ENCODE measurements at regions not wholly inside any gene's neighbourhood (a gene's known extent, or its start where the extent isn't known, plus 50 kb on each side); places are given as distances from the start of the nearest gene placed in this dataset.

DNA sequence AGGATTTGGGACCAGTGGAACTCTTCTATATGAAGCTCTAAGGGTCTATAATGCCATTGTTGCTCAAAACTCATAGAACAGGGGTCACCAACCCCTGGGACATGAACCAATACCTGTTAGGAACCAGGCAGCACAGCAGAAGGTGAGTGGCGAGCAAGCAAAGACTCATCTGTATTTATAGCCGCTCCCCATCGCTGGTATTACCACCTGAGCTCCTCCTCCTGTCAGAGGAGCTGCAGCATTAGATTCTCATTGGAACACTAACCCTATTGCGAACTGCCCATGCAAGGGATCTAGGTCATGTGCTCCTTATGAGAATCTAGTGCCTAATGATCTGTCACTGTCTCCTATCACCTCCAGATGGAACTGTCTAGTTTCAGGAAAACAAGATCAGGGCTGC lies 237.5 kb downstream of the C6orf118 start:
- TF ChIP-seq EP300 (IDR thresholded peaks at IDR 0.05) (no peak), POLR2A (IDR thresholded peaks at IDR 0.05; ENCODE audit: low read depth) (no peak), POLR2AphosphoS5 (IDR thresholded peaks at IDR 0.05) (no peak)
- TF ChIP-seq, protein P1, sequence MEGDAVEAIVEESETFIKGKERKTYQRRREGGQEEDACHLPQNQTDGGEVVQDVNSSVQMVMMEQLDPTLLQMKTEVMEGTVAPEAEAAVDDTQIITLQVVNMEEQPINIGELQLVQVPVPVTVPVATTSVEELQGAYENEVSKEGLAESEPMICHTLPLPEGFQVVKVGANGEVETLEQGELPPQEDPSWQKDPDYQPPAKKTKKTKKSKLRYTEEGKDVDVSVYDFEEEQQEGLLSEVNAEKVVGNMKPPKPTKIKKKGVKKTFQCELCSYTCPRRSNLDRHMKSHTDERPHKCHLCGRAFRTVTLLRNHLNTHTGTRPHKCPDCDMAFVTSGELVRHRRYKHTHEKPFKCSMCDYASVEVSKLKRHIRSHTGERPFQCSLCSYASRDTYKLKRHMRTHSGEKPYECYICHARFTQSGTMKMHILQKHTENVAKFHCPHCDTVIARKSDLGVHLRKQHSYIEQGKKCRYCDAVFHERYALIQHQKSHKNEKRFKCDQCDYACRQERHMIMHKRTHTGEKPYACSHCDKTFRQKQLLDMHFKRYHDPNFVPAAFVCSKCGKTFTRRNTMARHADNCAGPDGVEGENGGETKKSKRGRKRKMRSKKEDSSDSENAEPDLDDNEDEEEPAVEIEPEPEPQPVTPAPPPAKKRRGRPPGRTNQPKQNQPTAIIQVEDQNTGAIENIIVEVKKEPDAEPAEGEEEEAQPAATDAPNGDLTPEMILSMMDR (IDR thresholded peaks at IDR 0.05) = no peak
- H3K36me3 ChIP-seq = no peaks in the 10 kb centered on the region
- intact Hi-C loops (cut with DNase I) = no loop called here
- H3K9me3 ChIP-seq = no peaks in the 10 kb centered on the region
- no peak for DNase-seq (ENCODE audit: extremely low spot score)
- 100% methylated on average over 4 of the region's 4 CpGs for WGBS
- no peak overlapping the region for H3K27ac ChIP-seq (replicated peaks in 1 of 4)
- H3K4me1 ChIP-seq = no peaks in the 10 kb centered on the region
- no peak overlapping the region for H3K4me3 ChIP-seq
- no peaks in the 10 kb centered on the region for H3K27me3 ChIP-seq

DNA sequence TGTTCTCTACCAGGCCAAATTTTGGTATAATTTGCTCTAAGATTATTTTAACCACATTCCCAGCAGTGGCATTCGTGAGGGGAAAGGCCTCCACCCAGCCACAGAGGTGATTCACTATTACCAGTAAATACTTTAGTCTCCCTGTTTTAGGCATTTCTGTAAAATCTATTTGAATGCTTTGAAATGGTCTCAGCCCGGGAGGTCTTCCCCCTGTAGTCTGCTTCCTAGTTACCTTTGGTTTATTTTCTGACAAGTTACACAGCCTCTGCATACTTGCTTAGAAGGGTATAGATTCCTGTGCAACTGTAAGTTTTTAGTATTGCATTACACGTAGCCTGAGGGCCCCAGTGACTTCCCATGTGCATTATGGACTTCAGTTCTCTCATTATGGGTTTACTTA lies 248.7 kb downstream of the C6orf118 start:
- intact Hi-C loops (cut with DNase I) = no loop called here
- Histone ChIP-seq H3K27me3 (no peaks in the 10 kb centered on the region), H3K4me3 (no peak overlapping the region), H3K36me3 (no peaks in the 10 kb centered on the region), H3K4me1 (no peaks in the 10 kb centered on the region), H3K27ac (replicated peaks in 1 of 4) (no peak overlapping the region), H3K9me3 (no peaks in the 10 kb centered on the region)
- DNase-seq (ENCODE audit: extremely low spot score) = no peak
- 75% methylated on average over 3 of the region's 3 CpGs for WGBS
- no peak for TF ChIP-seq POLR2A (IDR thresholded peaks at IDR 0.05; ENCODE audit: low read depth)
- TF ChIP-seq, protein P1 (IDR thresholded peaks at IDR 0.05) = no peak
- no peak for TF ChIP-seq EP300 (IDR thresholded peaks at IDR 0.05)
- TF ChIP-seq POLR2AphosphoS5 (IDR thresholded peaks at IDR 0.05) = no peak

DNA sequence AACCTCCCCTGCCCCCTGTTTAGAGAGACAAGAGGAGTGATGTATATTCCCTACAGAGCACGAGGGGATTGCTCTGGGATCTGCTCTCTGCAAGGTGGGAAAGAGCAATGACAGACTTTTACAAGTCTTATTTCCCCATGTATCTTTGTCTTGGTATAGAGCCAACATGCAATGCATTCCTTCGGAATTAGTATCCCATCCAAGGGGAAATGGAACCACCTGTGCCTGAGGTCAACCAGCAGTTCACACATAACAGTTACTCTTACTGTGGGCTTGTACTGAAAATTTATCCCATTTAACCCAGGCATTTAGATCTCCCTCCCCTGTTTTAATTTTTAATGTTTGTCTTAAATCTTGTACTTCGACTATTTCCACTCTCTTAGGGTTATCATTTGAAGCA lies 250.4 kb downstream of the C6orf118 start:
- intact Hi-C loops (cut with DNase I) = no loop called here
- no peak overlapping the region for H3K4me3 ChIP-seq
- no peaks in the 10 kb centered on the region for H3K36me3 ChIP-seq
- no peaks in the 10 kb centered on the region for H3K27me3 ChIP-seq
- WGBS = 63% methylated on average over 3 of the region's 3 CpGs
- no peak overlapping the region for H3K27ac ChIP-seq (replicated peaks in 1 of 4)
- TF ChIP-seq POLR2AphosphoS5 (IDR thresholded peaks at IDR 0.05) (no peak), EP300 (IDR thresholded peaks at IDR 0.05) (no peak), POLR2A (IDR thresholded peaks at IDR 0.05; ENCODE audit: low read depth) (no peak)
- TF ChIP-seq, protein P1 (IDR thresholded peaks at IDR 0.05) = no peak
- no peaks in the 10 kb centered on the region for H3K4me1 ChIP-seq
- no peak for DNase-seq (ENCODE audit: extremely low spot score)
- no peaks in the 10 kb centered on the region for H3K9me3 ChIP-seq

- TF ChIP-seq POLR2A (IDR thresholded peaks at IDR 0.05; ENCODE audit: low read depth) (no peak), EP300 (IDR thresholded peaks at IDR 0.05) (no peak), POLR2AphosphoS5 (IDR thresholded peaks at IDR 0.05) (no peak)
- TF ChIP-seq, protein P1 (IDR thresholded peaks at IDR 0.05) = no peak
- WGBS = 87% methylated on average over 11 of the region's 11 CpGs
- Histone ChIP-seq H3K36me3 (no peaks in the 10 kb centered on the region), H3K9me3 (no peaks in the 10 kb centered on the region), H3K27me3 (no peaks in the 10 kb centered on the region), H3K4me3 (no peak overlapping the region), H3K4me1 (no peaks in the 10 kb centered on the region), H3K27ac (replicated peaks in 1 of 4) (no peak overlapping the region)
- intact Hi-C loops (cut with DNase I) = no loop called here
- DNase-seq (ENCODE audit: extremely low spot score) = no peak
Observed at GRCh38 chr6:165056292-165056691, 253.1 kb downstream of the C6orf118 start.

DNA sequence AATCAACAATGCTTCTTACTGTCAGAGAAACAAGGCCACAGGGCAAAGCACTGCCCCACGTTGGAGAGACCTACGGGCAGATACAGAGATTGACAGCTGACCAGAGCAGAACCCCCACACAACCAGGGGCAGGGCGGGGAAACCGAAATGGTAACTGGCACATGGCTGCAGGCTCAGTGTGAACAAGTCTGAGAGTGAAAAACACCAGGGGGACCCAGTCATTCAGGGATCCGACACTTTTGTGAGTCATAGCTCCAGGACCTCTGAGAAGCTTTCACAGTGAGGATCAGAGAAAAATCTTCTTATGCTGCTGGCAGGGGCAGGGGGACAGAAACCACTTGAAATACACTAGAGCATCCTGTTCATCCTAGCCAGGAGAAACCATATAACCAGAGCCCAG lies 254.2 kb downstream of the C6orf118 start:
- WGBS = 79% methylated on average over 5 of the region's 5 CpGs

More for the DNA sequence above, 254.2 kb downstream of the C6orf118 start:
- no peaks in the 10 kb centered on the region for H3K27me3 ChIP-seq
- H3K4me1 ChIP-seq = no peaks in the 10 kb centered on the region
- DNase-seq (ENCODE audit: extremely low spot score) = no peak
- intact Hi-C loops (cut with DNase I) = no loop called here
- no peak overlapping the region for H3K4me3 ChIP-seq
- peaks cover 0 to 2% (median 0%) of the 10 kb centered on the region in 4 donors for H3K9me3 ChIP-seq
- H3K36me3 ChIP-seq = no peaks in the 10 kb centered on the region
- no peak overlapping the region for H3K27ac ChIP-seq (replicated peaks in 1 of 4)
- TF ChIP-seq POLR2A (IDR thresholded peaks at IDR 0.05; ENCODE audit: low read depth) (no peak), POLR2AphosphoS5 (IDR thresholded peaks at IDR 0.05) (no peak), EP300 (IDR thresholded peaks at IDR 0.05) (no peak)
- TF ChIP-seq, protein P1 (IDR thresholded peaks at IDR 0.05) = no peak

All from esophagus muscularis mucosa (tissue), 4 donors.